HepG2 (cell line): ENCODE measurements at regions not wholly inside any gene's neighbourhood (a gene's known extent, or its start where the extent isn't known, plus 50 kb on each side); places are given as distances from the start of the nearest gene placed in this dataset.

Experiments
- ATAC-seq: fragments of 200-7000 bp; cut with Tn5 transposase; 3 replicates; pipeline ENCODE4 v1.9.1; 2020; ENCODE audit warnings: mild to moderate bottlenecking, moderate library complexity
- BruUV-seq: library from RNA; stranded (reverse); fragments of 400-500 nt; replicated peaks from 2 replicates; lab custom pipeline; 2021; lab: Mats Ljungman, UMichigan
- CTCF ChIA-PET: fragments of 300-600 bp; formaldehyde crosslinking; extraction: SDS; loops from one replicate; lab custom pipeline; 2021; ENCODE audit warnings: low total read pairs, inconsistent platforms, low intra/inter-chr PET ratio; lab: Yijun Ruan, JAX
- POLR2A ChIA-PET: fragments of 350-600 bp; sonication (Branson Sonifier 250); formaldehyde crosslinking; loops from one replicate; lab custom pipeline; 2020; ENCODE audit warnings: antibody characterized with exemption, inconsistent platforms; lab: Yijun Ruan, JAX
- DNase-seq: peaks from one replicate; pipeline ENCODE4 v3.0.0-alpha.2; 2015; ENCODE audit warnings: low spot score
- FAIRE-seq: peaks from 3 replicates; lab custom pipeline; 2011; peaks lifted over from hg19 to GRCh38; lab: Jason Lieb, UNC
- H2AFZ ChIP-seq: one replicate; pipeline ENCODE4 v1.6.1; 2011; ENCODE audit warnings: low read length, inconsistent platforms
- H3K27ac ChIP-seq: fragments of 300-600 bp; 3 replicates; pipeline ENCODE4 v1.8.0; 2011; ENCODE audit warnings: mixed run types, mild to moderate bottlenecking, mixed read lengths, low read length, inconsistent platforms; ENCODE audit not compliant: insufficient read depth; ENCODE audit errors: extremely low read length
- H3K27me3 ChIP-seq, 2 experiments: fragments of 200-600 bp in 1 of 2; 2 replicates in 1 of 2; 3 replicates in 1 of 2; pipeline versions ENCODE4 v1.6.0 to v1.8.0; 2011; ENCODE audit warnings: low read length in 2 of 2, mild to moderate bottlenecking in 2 of 2, moderate library complexity in 2 of 2, inconsistent platforms in 1 of 2; ENCODE audit not compliant: insufficient read depth in 2 of 2, control insufficient read depth in 1 of 2
- H3K36me3 ChIP-seq, 2 experiments: fragments of 200-600 bp in 1 of 2; replicated peaks in 1 of 2; 2 replicates in 1 of 2; 3 replicates in 1 of 2; pipeline versions ENCODE4 v1.5.1 to v1.8.0; 2011; ENCODE audit warnings: low read length in 2 of 2, inconsistent platforms in 1 of 2; ENCODE audit not compliant: insufficient read depth in 2 of 2, control insufficient read depth in 1 of 2
- H3K4me1 ChIP-seq: 2 replicates; pipeline ENCODE4 v1.5.1; 2012; ENCODE audit warnings: low read length, inconsistent platforms; ENCODE audit not compliant: insufficient read depth
- H3K4me2 ChIP-seq: 2 replicates; pipeline ENCODE4 v1.6.0; 2011; ENCODE audit warnings: low read depth, low read length, inconsistent platforms
- H3K4me3 ChIP-seq, 3 experiments: fragments of 200-600 bp in 1 of 3; sonication (generic), shearing (Covaris generic) in 1 of 3; replicated peaks in 1 of 3; 2 replicates each; pipeline ENCODE4 v1.5.1; 2011 to 2016; ENCODE audit warnings: low read length in 3 of 3, inconsistent platforms in 2 of 3, low read depth in 2 of 3, mild to moderate bottlenecking in 2 of 3, control low read depth in 1 of 3, mixed read lengths in 1 of 3; ENCODE audit not compliant: insufficient read depth in 1 of 3
- H3K79me2 ChIP-seq: one replicate; pipeline ENCODE4 v1.6.1; 2011; ENCODE audit warnings: low read length, inconsistent platforms; ENCODE audit not compliant: insufficient read depth
- H3K9ac ChIP-seq: 2 replicates; pipeline ENCODE4 v1.6.0; 2011; ENCODE audit warnings: mild to moderate bottlenecking, low read depth, low read length, inconsistent platforms; ENCODE audit not compliant: insufficient read depth
- H3K9me3 ChIP-seq: 2 replicates; pipeline ENCODE4 v1.5.1; 2012; ENCODE audit warnings: mild to moderate bottlenecking, low read length
- H4K20me1 ChIP-seq: 2 replicates; pipeline ENCODE4 v1.6.0; 2011; ENCODE audit warnings: inconsistent platforms, mild to moderate bottlenecking, low read length, moderate library complexity; ENCODE audit not compliant: insufficient read depth
- MLXIP ChIP-seq: sonication (generic); formaldehyde crosslinking; IDR thresholded peaks from 2 replicates; pipeline ENCODE4 v1.9.0; 2021; ENCODE audit warnings: missing genetic modification reagents, borderline replicate concordance
- PRMT3 ChIP-seq: sonication (generic); formaldehyde crosslinking; IDR thresholded peaks from 2 replicates; pipeline ENCODE4 v1.8.1; 2022; ENCODE audit warnings: low read depth, mild to moderate bottlenecking, moderate library complexity, missing genetic modification reagents, borderline replicate concordance
- SIN3A ChIP-seq: IDR thresholded peaks from 2 replicates; pipeline ENCODE4 v1.6.1; 2011; ENCODE audit warnings: low read depth, mild to moderate bottlenecking, control low read depth, low read length, borderline replicate concordance
- ZMYM2 ChIP-seq: sonication (generic); formaldehyde crosslinking; IDR thresholded peaks from 2 replicates; pipeline ENCODE4 v1.8.0; 2022; ENCODE audit warnings: mild to moderate bottlenecking, missing genetic modification reagents
- ZNF569 ChIP-seq: sonication (generic); formaldehyde crosslinking; IDR thresholded peaks from 2 replicates; pipeline ENCODE4 v1.5.0; 2020; ENCODE audit warnings: mild to moderate bottlenecking, missing genetic modification reagents, moderate library complexity, borderline replicate concordance
- ZNF580 ChIP-seq: IDR thresholded peaks from 2 replicates; pipeline ENCODE4 v1.6.1; 2016; ENCODE audit warnings: low read depth, borderline replicate concordance
- ZNF607 ChIP-seq: sonication (generic); formaldehyde crosslinking; IDR thresholded peaks from 2 replicates; pipeline ENCODE4 v1.5.1; 2020; ENCODE audit warnings: missing genetic modification reagents, mild to moderate bottlenecking, borderline replicate concordance
- ZNF766 ChIP-seq: sonication (generic); formaldehyde crosslinking; IDR thresholded peaks from 2 replicates; pipeline ENCODE4 v1.5.0; 2020; ENCODE audit warnings: missing genetic modification reagents, borderline replicate concordance
- WGBS: methylation state at CpG from one replicate; pipeline ENCODE4 v1.1.6; 2017; ENCODE audit warnings: low lambda C conversion rate; 5-methylcytosine and 5-hydroxymethylcytosine counted together
- in situ Hi-C: cut with HindIII; loops from 2 replicates; pipeline ENCODE4 v1.10.0; 2017; ENCODE audit warnings: low pct_unique_long_range_greater_than_20kb; ENCODE audit not compliant: extremely low pct_ligation_motif_present
- intact Hi-C: fragments of 100-400 bp; cut with micrococcal nuclease; formaldehyde crosslinking; loops from one replicate; pipeline ENCODE4 v1.10.0; 2022; ENCODE audit not compliant: unreplicated experiment
- TF ChIP-seq, protein P1 (sequence below): sonication (generic); formaldehyde crosslinking; IDR thresholded peaks from 2 replicates; pipeline ENCODE4 v1.4.0; 2020; ENCODE audit warnings: missing genetic modification reagents

- no peak for FAIRE-seq
- no peaks in the 10 kb centered on the region for H4K20me1 ChIP-seq
- no peaks in the 10 kb centered on the region for H3K9me3 ChIP-seq
- WGBS: 3% methylated on average over 6 of the region's 6 CpGs
- H3K9ac ChIP-seq: no peak overlapping the region
- no peaks in the 10 kb centered on the region for H3K4me1 ChIP-seq
- ChIA-PET CTCF (no interaction called here), POLR2A (no interaction called here)
- TF ChIP-seq, protein P1, sequence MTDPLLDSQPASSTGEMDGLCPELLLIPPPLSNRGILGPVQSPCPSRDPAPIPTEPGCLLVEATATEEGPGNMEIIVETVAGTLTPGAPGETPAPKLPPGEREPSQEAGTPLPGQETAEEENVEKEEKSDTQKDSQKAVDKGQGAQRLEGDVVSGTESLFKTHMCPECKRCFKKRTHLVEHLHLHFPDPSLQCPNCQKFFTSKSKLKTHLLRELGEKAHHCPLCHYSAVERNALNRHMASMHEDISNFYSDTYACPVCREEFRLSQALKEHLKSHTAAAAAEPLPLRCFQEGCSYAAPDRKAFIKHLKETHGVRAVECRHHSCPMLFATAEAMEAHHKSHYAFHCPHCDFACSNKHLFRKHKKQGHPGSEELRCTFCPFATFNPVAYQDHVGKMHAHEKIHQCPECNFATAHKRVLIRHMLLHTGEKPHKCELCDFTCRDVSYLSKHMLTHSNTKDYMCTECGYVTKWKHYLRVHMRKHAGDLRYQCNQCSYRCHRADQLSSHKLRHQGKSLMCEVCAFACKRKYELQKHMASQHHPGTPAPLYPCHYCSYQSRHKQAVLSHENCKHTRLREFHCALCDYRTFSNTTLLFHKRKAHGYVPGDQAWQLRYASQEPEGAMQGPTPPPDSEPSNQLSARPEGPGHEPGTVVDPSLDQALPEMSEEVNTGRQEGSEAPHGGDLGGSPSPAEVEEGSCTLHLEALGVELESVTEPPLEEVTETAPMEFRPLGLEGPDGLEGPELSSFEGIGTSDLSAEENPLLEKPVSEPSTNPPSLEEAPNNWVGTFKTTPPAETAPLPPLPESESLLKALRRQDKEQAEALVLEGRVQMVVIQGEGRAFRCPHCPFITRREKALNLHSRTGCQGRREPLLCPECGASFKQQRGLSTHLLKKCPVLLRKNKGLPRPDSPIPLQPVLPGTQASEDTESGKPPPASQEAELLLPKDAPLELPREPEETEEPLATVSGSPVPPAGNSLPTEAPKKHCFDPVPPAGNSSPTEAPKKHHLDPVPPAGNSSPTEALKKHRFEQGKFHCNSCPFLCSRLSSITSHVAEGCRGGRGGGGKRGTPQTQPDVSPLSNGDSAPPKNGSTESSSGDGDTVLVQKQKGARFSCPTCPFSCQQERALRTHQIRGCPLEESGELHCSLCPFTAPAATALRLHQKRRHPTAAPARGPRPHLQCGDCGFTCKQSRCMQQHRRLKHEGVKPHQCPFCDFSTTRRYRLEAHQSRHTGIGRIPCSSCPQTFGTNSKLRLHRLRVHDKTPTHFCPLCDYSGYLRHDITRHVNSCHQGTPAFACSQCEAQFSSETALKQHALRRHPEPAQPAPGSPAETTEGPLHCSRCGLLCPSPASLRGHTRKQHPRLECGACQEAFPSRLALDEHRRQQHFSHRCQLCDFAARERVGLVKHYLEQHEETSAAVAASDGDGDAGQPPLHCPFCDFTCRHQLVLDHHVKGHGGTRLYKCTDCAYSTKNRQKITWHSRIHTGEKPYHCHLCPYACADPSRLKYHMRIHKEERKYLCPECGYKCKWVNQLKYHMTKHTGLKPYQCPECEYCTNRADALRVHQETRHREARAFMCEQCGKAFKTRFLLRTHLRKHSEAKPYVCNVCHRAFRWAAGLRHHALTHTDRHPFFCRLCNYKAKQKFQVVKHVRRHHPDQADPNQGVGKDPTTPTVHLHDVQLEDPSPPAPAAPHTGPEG (CRISPR knock-in tag): no peak
- in situ Hi-C loops: no loop called here
- no peaks in the 10 kb centered on the region for H3K79me2 ChIP-seq
- no peak overlapping the region for H3K4me2 ChIP-seq
- H3K27ac ChIP-seq: no peak overlapping the region
- no peak for ATAC-seq
- H2AFZ ChIP-seq: no peak overlapping the region
- no peak for DNase-seq
- no TSS peak for BruUV-seq
- H3K4me3 ChIP-seq: no peak overlapping the region
- intact Hi-C loops: no loop called here
- H3K27me3 ChIP-seq: peaks cover 0 to 4% of the 10 kb centered on the region in 2 experiments; a peak in 1 of 5 replicates
- no peaks in the 10 kb centered on the region for H3K36me3 ChIP-seq
These were observed 62.6 kb upstream of the NTF3 start for GRCh38 chr12:5369298-5369697.

DNA sequence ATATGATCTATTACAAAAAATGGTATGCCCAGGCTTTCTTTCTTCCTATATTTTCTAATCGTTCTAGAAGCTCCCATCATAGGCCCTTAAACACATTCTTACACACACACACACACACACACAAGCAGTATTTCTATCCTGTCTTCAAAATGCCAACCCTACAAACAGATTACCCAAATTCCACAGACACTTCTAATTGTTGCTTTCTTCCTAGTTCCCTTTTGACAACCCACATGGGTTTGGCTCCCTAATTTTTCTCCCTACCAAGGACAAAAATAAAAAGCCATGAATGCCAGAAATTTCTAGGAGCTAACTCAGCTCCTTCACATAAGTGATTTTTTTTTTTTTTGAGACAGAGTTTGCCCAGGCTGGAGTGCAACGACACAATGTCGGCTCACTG, 60.3 kb upstream of the NTF3 start:
- H3K4me1 ChIP-seq: no peaks in the 10 kb centered on the region
- ChIA-PET POLR2A (no interaction called here), CTCF (no interaction called here)
- ATAC-seq (no peak), DNase-seq (no peak), FAIRE-seq (no peak)
- H3K27ac ChIP-seq: no peak overlapping the region
- WGBS: 13% methylated on average over 3 of the region's 3 CpGs
- intact Hi-C loops (no loop called here), in situ Hi-C loops (no loop called here)
- no peak overlapping the region for H3K4me3 ChIP-seq
- H3K36me3 ChIP-seq: no peaks in the 10 kb centered on the region
- H2AFZ ChIP-seq: no peak overlapping the region
- H3K9me3 ChIP-seq: no peaks in the 10 kb centered on the region
- no peak overlapping the region for H3K4me2 ChIP-seq
- H3K79me2 ChIP-seq: no peaks in the 10 kb centered on the region
- H3K9ac ChIP-seq: no peak overlapping the region
- peaks cover 0 to 4% of the 10 kb centered on the region in 2 experiments; a peak in 1 of 5 replicates for H3K27me3 ChIP-seq
- no peaks in the 10 kb centered on the region for H4K20me1 ChIP-seq
- no TSS peak for BruUV-seq
- TF ChIP-seq ZMYM2 (CRISPR knock-in tag) (no peak), ZNF607 (CRISPR knock-in tag) (no peak), ZNF580 (CRISPR knock-in tag) (no peak), ZNF766 (CRISPR knock-in tag) (no peak), SIN3A (no peak), ZNF569 (no peak), MLXIP (CRISPR knock-in tag) (no peak), PRMT3 (CRISPR knock-in tag) (no peak)
